Fibroblast of lung (primary cell): ENCODE measurements at regions not wholly inside any gene's neighbourhood (a gene's known extent, or its start where the extent isn't known, plus 50 kb on each side); places are given as distances from the start of the nearest gene placed in this dataset.

Source experiments
- CTCF ChIP-seq, 2 donors: IDR thresholded peaks in 1 of 2; conservative IDR thresholded peaks in 1 of 2; 1 replicate in 1 of 2; 2 replicates in 1 of 2; pipeline ENCODE4 v1.5.1; 2011 to 2012; ENCODE audit warnings: low read length in 2 of 2, control low read depth in 1 of 2, inconsistent platforms in 1 of 2, low read depth in 1 of 2, mild to moderate bottlenecking in 1 of 2
- EZH2 ChIP-seq: IDR thresholded peaks from 2 replicates; pipeline ENCODE4 v1.5.1; 2012; ENCODE audit warnings: low read length, control low read depth, mild to moderate bottlenecking; ENCODE audit errors: missing control alignments

DNA sequence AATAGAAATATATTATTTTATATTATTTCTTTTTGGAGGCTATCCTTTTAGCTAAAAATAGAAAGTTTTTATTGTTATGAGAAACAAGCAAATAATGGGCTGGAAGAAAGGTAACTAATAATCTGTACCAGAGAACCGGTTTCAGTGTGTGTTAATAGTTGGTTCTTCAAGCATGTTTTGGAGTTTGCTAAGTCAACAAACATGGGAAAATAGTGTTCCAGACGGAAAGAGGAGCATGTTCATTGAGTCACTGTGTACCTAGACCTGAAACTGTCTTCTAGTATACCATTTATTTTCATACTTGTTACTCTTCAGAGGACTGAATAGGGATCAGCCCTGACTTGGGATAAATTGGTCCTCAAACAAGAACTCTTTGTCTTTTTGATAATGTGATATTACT lies 134.5 kb upstream of the CWC22 start:
- TF ChIP-seq CTCF (conservative IDR thresholded peaks at IDR 0.05 in 1 of 2, IDR thresholded peaks at IDR 0.05 in 1 of 2; ENCODE audit: low read depth in 1 of 2, low read length in 2 of 2), result no peak
- TF ChIP-seq EZH2, result no peak
